GM21717 (cell line): ENCODE measurements at regions not wholly inside any gene's neighbourhood (a gene's known extent, or its start where the extent isn't known, plus 50 kb on each side); places are given as distances from the start of the nearest gene placed in this dataset.
"Not testable (repeated sequence)": the region's sequence is repeated elsewhere in the genome, so short reads cannot be mapped to it uniquely, and the experiment has no call there.

Experiments used
- ATAC-seq: cut with Tn5 transposase; IDR thresholded peaks from one replicate; pipeline ENCODE4 v1.9.1; 2021; ENCODE audit warnings: mild to moderate bottlenecking, moderate library complexity; ENCODE audit not compliant: unreplicated experiment

GRCh38 chr4:152200511-152201333 lies 335.2 kb downstream of the FBXW7 start:
- ATAC-seq, result no peak

DNA sequence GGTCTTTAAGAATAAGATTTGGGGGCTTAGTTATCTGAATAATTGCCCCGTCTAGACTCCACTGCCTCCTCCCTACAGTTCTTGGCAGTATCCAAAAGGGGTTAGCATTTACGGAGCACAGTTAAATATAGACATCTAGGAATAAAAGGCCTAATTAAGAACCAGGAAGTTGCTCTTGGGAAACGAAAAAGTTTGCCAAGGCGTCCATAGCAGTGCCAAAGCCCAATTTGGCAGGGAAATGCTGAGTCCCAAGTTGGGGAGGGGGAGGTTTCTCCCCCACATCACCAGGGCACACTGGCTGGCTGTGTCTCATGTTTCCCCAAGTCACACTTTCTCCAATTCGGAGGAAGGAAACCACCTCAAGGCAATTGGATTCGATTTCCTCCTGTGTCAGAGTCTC lies 338.7 kb downstream of the FBXW7 start:
- ATAC-seq, result no peak

DNA sequence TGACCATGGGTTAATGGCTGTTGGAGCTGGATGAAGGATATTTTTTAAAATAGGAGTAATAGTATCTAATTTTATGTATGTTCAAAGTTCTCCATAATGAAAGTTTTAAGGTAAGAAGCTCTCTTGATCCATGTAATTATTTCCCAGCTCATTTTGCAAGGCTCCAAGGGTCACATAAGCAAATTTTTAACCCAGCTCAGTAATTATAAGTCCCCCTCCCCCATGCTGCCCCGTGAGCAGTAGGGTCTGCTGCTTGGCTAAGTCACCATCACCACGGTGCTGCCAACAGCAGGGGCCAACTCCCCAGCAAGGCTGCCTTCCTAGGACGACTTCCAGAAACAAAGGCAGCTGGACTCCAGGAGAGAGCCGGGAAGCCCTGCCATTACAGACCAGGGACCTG lies 340.0 kb downstream of the FBXW7 start:
- ATAC-seq, result no peak

GRCh38 chr4:152193059-152193458 lies 342.8 kb downstream of the FBXW7 start:
- no peak for ATAC-seq

GRCh38 chr4:152190907-152191306 lies 345.0 kb downstream of the FBXW7 start:
- no peak for ATAC-seq

GRCh38 chr4:152189451-152190179 lies 346.3 kb downstream of the FBXW7 start:
- peak; percentile 83 for ATAC-seq

- no peak for ATAC-seq
These were observed 347.1 kb downstream of the FBXW7 start for GRCh38 chr4:152188801-152189200.

- ATAC-seq, result no peak
These were observed 348.2 kb downstream of the FBXW7 start for GRCh38 chr4:152187693-152188092.

DNA sequence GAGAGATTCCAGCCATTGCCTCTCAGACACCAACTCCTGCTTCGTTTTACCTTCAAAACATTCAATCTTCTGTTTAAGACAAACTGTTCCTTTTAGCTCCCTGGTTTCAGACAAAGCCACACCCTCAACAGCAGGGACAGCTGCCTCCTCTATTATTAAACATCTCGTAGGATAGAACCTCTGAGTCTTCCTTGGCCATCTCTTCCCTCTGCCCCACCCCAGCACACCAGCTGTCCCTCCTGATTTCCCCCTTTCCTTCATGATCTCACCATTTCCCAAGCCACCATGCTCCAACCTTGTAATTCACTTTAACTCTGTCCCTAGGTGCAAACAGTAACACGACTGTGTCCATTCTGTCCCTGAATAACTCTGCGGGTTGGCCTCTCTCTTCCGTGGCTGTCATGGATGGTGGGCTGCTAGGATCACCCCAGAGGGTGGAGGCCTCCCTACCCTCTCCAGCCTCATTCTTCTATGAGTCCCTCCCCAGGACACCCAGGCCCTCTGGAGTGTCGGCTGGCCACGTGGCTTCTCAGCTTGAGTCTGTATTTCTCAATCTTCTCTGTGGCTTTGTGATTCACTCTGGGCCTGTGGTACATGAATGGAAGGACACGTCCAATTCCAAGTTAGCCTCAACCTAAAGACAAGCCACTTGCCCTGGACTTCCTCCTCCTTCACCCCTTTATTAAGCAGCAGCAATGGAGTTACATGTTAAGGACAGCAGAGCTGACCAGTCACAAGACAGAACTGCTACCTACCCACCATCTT lies 349.9 kb downstream of the FBXW7 start:
- no peak for ATAC-seq

DNA sequence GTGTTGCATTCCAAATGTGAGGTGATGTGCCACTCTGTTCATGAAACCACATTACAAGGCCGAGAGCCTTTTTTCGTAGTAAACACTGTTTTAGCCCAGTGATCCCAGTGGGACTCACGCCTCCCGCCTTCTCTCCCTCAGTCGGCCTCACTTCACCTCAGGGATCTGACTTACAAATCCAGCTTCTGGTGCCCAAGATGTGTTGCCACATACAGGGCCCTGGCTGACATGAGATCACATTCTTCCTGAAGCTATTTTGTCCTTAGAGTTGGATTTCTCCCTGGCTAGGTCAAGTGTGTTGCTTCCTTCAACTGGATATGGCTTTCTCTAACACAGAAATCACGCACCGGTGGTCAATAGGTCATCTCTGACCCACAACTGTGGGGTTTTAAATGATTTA lies 354.7 kb downstream of the FBXW7 start:
- no peak for ATAC-seq

DNA sequence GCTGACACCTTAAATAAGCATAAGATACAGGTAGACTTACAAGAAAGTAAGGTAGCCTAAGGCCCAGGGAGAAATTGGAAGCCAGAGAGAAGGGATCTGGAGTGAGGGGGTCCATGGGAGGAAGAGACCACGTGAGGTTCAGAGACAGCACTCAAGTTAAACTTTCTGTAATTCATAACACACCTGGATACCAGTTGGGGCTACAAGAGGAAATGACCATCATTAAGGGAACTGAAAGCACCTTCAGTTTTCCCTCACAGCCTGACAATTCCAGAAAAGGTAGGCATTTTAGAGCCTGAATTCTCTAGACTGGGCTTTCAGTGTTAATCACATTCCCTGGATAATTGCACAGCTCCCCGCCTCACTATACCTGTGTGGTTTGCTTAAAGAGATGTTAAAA lies 355.5 kb downstream of the FBXW7 start:
- ATAC-seq, result no peak

- not testable (repeated sequence) for ATAC-seq
These were observed 358.4 kb downstream of the FBXW7 start for GRCh38 chr4:152177538-152177937.

GRCh38 chr4:152176627-152177214 lies 359.2 kb downstream of the FBXW7 start:
- no peak for ATAC-seq

GRCh38 chr4:152175586-152175985 lies 360.3 kb downstream of the FBXW7 start:
- ATAC-seq, result no peak

GRCh38 chr4:152172146-152172545 lies 363.7 kb downstream of the FBXW7 start:
- no peak for ATAC-seq

DNA sequence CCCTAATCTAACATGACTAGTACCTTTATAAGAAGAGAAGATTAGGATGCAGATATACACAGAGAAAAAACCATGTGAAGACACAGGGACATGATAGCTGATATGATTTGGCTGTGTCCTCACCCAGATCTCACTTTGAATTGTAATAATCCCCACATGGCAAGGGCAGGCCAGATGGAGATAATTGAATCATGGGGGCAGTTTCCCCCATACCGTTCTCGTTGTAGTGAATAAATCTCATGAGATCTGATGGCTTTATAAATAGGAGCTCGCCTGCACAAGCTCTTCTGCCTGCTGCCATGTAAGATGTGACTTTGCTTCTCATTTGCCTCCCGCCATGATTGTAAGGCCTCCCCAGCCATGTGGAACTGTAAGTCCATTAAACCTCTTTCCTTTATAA lies 364.3 kb downstream of the FBXW7 start:
- ATAC-seq, result no peak

DNA sequence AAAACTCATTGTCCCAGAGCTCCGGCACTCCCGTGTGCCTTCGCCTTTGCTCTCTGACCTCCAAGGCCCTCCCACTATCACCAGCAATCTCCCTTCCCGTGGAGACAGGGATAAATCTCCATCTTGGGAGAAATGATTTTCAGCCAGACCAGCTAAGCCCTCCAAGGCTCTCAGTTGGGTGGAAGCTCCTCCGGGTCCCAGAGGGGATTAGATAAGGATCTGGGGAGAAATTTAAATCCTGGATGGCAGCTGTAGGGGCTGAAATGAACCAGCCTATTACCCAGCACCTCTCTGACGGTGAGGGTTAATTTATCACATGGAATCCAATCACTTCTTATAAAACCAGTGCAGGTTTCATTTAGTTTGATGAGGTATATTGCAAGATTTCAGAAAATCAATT lies 366.2 kb downstream of the FBXW7 start:
- ATAC-seq, result no peak

GRCh38 chr4:152168987-152169616 lies 366.8 kb downstream of the FBXW7 start:
- ATAC-seq, result no peak

GRCh38 chr4:152166567-152166966 lies 369.3 kb downstream of the FBXW7 start:
- ATAC-seq, result no peak

GRCh38 chr4:152165846-152166245 lies 370.0 kb downstream of the FBXW7 start:
- ATAC-seq, result no peak

GRCh38 chr4:152165146-152165545 lies 370.7 kb downstream of the FBXW7 start:
- ATAC-seq, result no peak
